NCI-H2227 (cell line): ENCODE measurements at regions not wholly inside any gene's neighbourhood (a gene's known extent, or its start where the extent isn't known, plus 50 kb on each side); places are given as distances from the start of the nearest gene placed in this dataset.
"Not testable (repeated sequence)": the region's sequence is repeated elsewhere in the genome, so short reads cannot be mapped to it uniquely, and the experiment has no call there.

Experiments
- DNase-seq: peaks from one replicate; lab custom pipeline; 2025; ENCODE audit not compliant: unreplicated experiment; lab: John Stamatoyannopoulos, UW

DNA sequence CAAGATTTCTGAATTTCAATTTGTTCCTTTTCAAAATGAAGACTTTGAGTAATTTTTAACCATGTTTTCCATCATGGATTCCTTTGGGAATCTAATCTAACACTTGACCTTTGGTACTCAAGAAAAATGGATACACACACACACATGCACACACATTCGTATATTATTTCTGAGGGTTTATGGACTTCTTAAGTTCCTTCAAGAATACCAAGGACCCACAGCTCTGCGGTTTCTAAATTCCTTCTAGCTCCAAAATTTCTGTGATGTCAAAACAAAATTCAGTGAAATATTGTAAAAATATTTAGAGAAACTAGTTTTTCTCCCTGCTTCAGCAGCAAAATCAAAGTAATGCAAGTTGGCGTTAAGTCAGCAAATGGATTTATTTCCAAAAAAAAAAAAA lies 98.3 kb upstream of the FAM13C start:
- DNase-seq, result no peak

GRCh38 chr10:59456199-59456598 lies 93.8 kb upstream of the FAM13C start:
- no peak for DNase-seq

- DNase-seq, result no peak
These were observed 92.0 kb upstream of the FAM13C start for GRCh38 chr10:59454171-59454919.

- no peak for DNase-seq
These were observed 86.3 kb upstream of the FAM13C start for GRCh38 chr10:59448616-59449015.

GRCh38 chr10:59435707-59436106 lies 73.4 kb upstream of the FAM13C start:
- no peak for DNase-seq

- no peak for DNase-seq
These were observed 72.3 kb upstream of the FAM13C start for GRCh38 chr10:59434463-59435321.

DNA sequence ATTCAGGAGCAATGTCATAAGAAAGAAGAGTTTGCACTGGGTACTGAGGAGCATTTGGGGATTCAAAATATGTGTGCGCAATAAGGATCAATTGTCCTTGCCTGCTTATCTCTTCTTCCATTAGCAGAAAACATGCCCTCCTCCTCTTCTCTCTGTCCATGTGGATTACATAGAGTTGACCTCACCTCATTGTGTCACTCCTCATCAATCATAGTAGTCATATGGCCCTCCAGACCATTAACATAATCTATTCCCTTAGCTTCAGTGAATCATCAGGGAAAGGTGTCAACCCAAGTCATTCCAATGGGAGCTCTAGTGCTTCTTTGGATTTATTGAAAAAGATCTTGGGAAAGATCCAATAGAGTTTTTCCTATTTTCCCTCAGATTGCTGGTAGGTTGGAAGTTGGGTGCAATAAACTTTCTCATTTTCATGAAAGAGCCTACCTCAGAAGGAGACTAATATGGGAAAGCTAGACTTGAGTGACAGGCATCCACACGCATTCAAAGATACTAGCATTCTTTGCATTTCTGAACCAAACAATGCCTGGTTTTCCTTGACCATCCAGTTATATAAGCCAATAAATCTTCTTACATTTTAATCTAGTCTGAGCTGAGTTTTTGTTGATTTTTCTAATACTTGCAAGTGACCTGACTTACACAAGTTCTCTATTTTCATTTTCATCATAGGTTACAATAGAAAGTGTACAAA lies 71.5 kb upstream of the FAM13C start:
- DNase-seq, result no peak

GRCh38 chr10:59432207-59432900 lies 70.0 kb upstream of the FAM13C start:
- peak; percentile 13 for DNase-seq

- not testable (repeated sequence) for DNase-seq
These were observed 51.4 kb upstream of the FAM13C start for GRCh38 chr10:59413795-59414194.
